ENCODE measurements at regions not wholly inside any gene's neighbourhood (a gene's known extent, or its start where the extent isn't known, plus 50 kb on each side); places are given as distances from the start of the nearest gene placed in this dataset.

GRCh38 chr14:84646786-84647500 is 883.0 kb upstream of the FLRT2 start:
- Histone ChIP-seq H3K27ac (ENCODE audit: low read depth, low read length) (no peak overlapping the region), H3K9me3 (ENCODE audit: control insufficient read depth in 1 of 2, low read length in 2 of 2) (peaks cover 2 to 5% of the 10 kb centered on the region in 2 donors), H3K27me3 (ENCODE audit: control insufficient read depth in 1 of 2, insufficient read depth in 2 of 2, low read length in 2 of 2) (no peaks in the 10 kb centered on the region), H3K36me3 (ENCODE audit: control insufficient read depth in 1 of 2, insufficient read depth in 2 of 2, low read length in 2 of 2) (no peaks in the 10 kb centered on the region), H3K4me3 (ENCODE audit: low read depth in 1 of 2, low read length in 2 of 2) (no peak overlapping the region), H3K4me1 (ENCODE audit: control insufficient read depth in 1 of 2, insufficient read depth in 2 of 2, low read length in 2 of 2) (no peaks in the 10 kb centered on the region), H3K9ac (ENCODE audit: low read depth in 1 of 2, low read length in 2 of 2) (no peak overlapping the region)

GRCh38 chr14:84655014-84655413 is 874.9 kb upstream of the FLRT2 start:
- H3K4me3 ChIP-seq (ENCODE audit: low read depth in 1 of 2, low read length in 2 of 2): no peak overlapping the region
- no peaks in the 10 kb centered on the region for H3K36me3 ChIP-seq (ENCODE audit: control insufficient read depth in 1 of 2, insufficient read depth in 2 of 2, low read length in 2 of 2)
- H3K9me3 ChIP-seq (ENCODE audit: control insufficient read depth in 1 of 2, low read length in 2 of 2): peaks cover 0 to 16% of the 10 kb centered on the region in 2 donors
- H3K4me1 ChIP-seq (ENCODE audit: control insufficient read depth in 1 of 2, insufficient read depth in 2 of 2, low read length in 2 of 2): no peaks in the 10 kb centered on the region
- no peak overlapping the region for H3K27ac ChIP-seq (ENCODE audit: low read depth, low read length)
- no peak overlapping the region for H3K9ac ChIP-seq (ENCODE audit: low read depth in 1 of 2, low read length in 2 of 2)
- no peaks in the 10 kb centered on the region for H3K27me3 ChIP-seq (ENCODE audit: control insufficient read depth in 1 of 2, insufficient read depth in 2 of 2, low read length in 2 of 2)

- Histone ChIP-seq H3K36me3 (ENCODE audit: control insufficient read depth in 1 of 2, insufficient read depth in 2 of 2, low read length in 2 of 2) (no peaks in the 10 kb centered on the region), H3K9me3 (ENCODE audit: control insufficient read depth in 1 of 2, low read length in 2 of 2) (peaks cover 0 to 21% of the 10 kb centered on the region in 2 donors), H3K27me3 (ENCODE audit: control insufficient read depth in 1 of 2, insufficient read depth in 2 of 2, low read length in 2 of 2) (no peaks in the 10 kb centered on the region), H3K4me1 (ENCODE audit: control insufficient read depth in 1 of 2, insufficient read depth in 2 of 2, low read length in 2 of 2) (no peaks in the 10 kb centered on the region), H3K27ac (ENCODE audit: low read depth, low read length) (no peak overlapping the region), H3K4me3 (ENCODE audit: low read depth in 1 of 2, low read length in 2 of 2) (no peak overlapping the region), H3K9ac (ENCODE audit: low read depth in 1 of 2, low read length in 2 of 2) (no peak overlapping the region)
These were observed 872.0 kb upstream of the FLRT2 start for GRCh38 chr14:84657911-84658310.

- H3K4me1 ChIP-seq (ENCODE audit: control insufficient read depth in 1 of 2, insufficient read depth in 2 of 2, low read length in 2 of 2): no peaks in the 10 kb centered on the region
These were observed 859.1 kb upstream of the FLRT2 start for GRCh38 chr14:84670796-84671195.

GRCh38 chr14:84671776-84672175 is 858.2 kb upstream of the FLRT2 start:
- Histone ChIP-seq H3K36me3 (ENCODE audit: control insufficient read depth in 1 of 2, insufficient read depth in 2 of 2, low read length in 2 of 2) (no peaks in the 10 kb centered on the region), H3K9me3 (ENCODE audit: control insufficient read depth in 1 of 2, low read length in 2 of 2) (peaks cover 0 to 9% of the 10 kb centered on the region in 2 donors), H3K4me3 (ENCODE audit: low read depth in 1 of 2, low read length in 2 of 2) (no peak overlapping the region), H3K27ac (ENCODE audit: low read depth, low read length) (no peak overlapping the region), H3K4me1 (ENCODE audit: control insufficient read depth in 1 of 2, insufficient read depth in 2 of 2, low read length in 2 of 2) (no peaks in the 10 kb centered on the region), H3K9ac (ENCODE audit: low read depth in 1 of 2, low read length in 2 of 2) (no peak overlapping the region), H3K27me3 (ENCODE audit: control insufficient read depth in 1 of 2, insufficient read depth in 2 of 2, low read length in 2 of 2) (no peaks in the 10 kb centered on the region)

More at GRCh38 chr14:84670796-84671195, 859.1 kb upstream of the FLRT2 start:
- Histone ChIP-seq H3K27ac (ENCODE audit: low read depth, low read length) (no peak overlapping the region), H3K9ac (ENCODE audit: low read depth in 1 of 2, low read length in 2 of 2) (no peak overlapping the region), H3K4me3 (ENCODE audit: low read depth in 1 of 2, low read length in 2 of 2) (no peak overlapping the region), H3K9me3 (ENCODE audit: control insufficient read depth in 1 of 2, low read length in 2 of 2) (peaks cover 4 to 9% of the 10 kb centered on the region in 2 donors), H3K27me3 (ENCODE audit: control insufficient read depth in 1 of 2, insufficient read depth in 2 of 2, low read length in 2 of 2) (no peaks in the 10 kb centered on the region), H3K36me3 (ENCODE audit: control insufficient read depth in 1 of 2, insufficient read depth in 2 of 2, low read length in 2 of 2) (no peaks in the 10 kb centered on the region)

GRCh38 chr14:84674636-84675035 is 855.3 kb upstream of the FLRT2 start:
- no peak overlapping the region for H3K27ac ChIP-seq (ENCODE audit: low read depth, low read length)
- H3K27me3 ChIP-seq (ENCODE audit: control insufficient read depth in 1 of 2, insufficient read depth in 2 of 2, low read length in 2 of 2): no peaks in the 10 kb centered on the region
- no peaks in the 10 kb centered on the region for H3K4me1 ChIP-seq (ENCODE audit: control insufficient read depth in 1 of 2, insufficient read depth in 2 of 2, low read length in 2 of 2)
- H3K9ac ChIP-seq (ENCODE audit: low read depth in 1 of 2, low read length in 2 of 2): no peak overlapping the region
- no peaks in the 10 kb centered on the region for H3K36me3 ChIP-seq (ENCODE audit: control insufficient read depth in 1 of 2, insufficient read depth in 2 of 2, low read length in 2 of 2)
- peaks cover 0 to 2% of the 10 kb centered on the region in 2 donors for H3K9me3 ChIP-seq (ENCODE audit: control insufficient read depth in 1 of 2, low read length in 2 of 2)
- H3K4me3 ChIP-seq (ENCODE audit: low read depth in 1 of 2, low read length in 2 of 2): no peak overlapping the region

GRCh38 chr14:84686550-84686949 is 843.4 kb upstream of the FLRT2 start:
- Histone ChIP-seq H3K27ac (ENCODE audit: low read depth, low read length) (no peak overlapping the region), H3K4me3 (ENCODE audit: low read depth in 1 of 2, low read length in 2 of 2) (no peak overlapping the region), H3K36me3 (ENCODE audit: control insufficient read depth in 1 of 2, insufficient read depth in 2 of 2, low read length in 2 of 2) (no peaks in the 10 kb centered on the region), H3K27me3 (ENCODE audit: control insufficient read depth in 1 of 2, insufficient read depth in 2 of 2, low read length in 2 of 2) (no peaks in the 10 kb centered on the region), H3K4me1 (ENCODE audit: control insufficient read depth in 1 of 2, insufficient read depth in 2 of 2, low read length in 2 of 2) (no peaks in the 10 kb centered on the region), H3K9me3 (ENCODE audit: control insufficient read depth in 1 of 2, low read length in 2 of 2) (no peaks in the 10 kb centered on the region), H3K9ac (ENCODE audit: low read depth in 1 of 2, low read length in 2 of 2) (no peak overlapping the region)

- H3K9me3 ChIP-seq (ENCODE audit: control insufficient read depth in 1 of 2, low read length in 2 of 2): no peaks in the 10 kb centered on the region
- no peak overlapping the region for H3K4me3 ChIP-seq (ENCODE audit: low read depth in 1 of 2, low read length in 2 of 2)
- H3K27ac ChIP-seq (ENCODE audit: low read depth, low read length): no peak overlapping the region
- H3K4me1 ChIP-seq (ENCODE audit: control insufficient read depth in 1 of 2, insufficient read depth in 2 of 2, low read length in 2 of 2): no peaks in the 10 kb centered on the region
- H3K36me3 ChIP-seq (ENCODE audit: control insufficient read depth in 1 of 2, insufficient read depth in 2 of 2, low read length in 2 of 2): no peaks in the 10 kb centered on the region
- H3K27me3 ChIP-seq (ENCODE audit: control insufficient read depth in 1 of 2, insufficient read depth in 2 of 2, low read length in 2 of 2): no peaks in the 10 kb centered on the region
- H3K9ac ChIP-seq (ENCODE audit: low read depth in 1 of 2, low read length in 2 of 2): no peak overlapping the region
These were observed 841.5 kb upstream of the FLRT2 start for GRCh38 chr14:84688297-84689025.

- no peak overlapping the region for H3K9ac ChIP-seq (ENCODE audit: low read depth in 1 of 2, low read length in 2 of 2)
- H3K9me3 ChIP-seq (ENCODE audit: control insufficient read depth in 1 of 2, low read length in 2 of 2): peaks cover 0 to 7% of the 10 kb centered on the region in 2 donors
- H3K27ac ChIP-seq (ENCODE audit: low read depth, low read length): no peak overlapping the region
- H3K36me3 ChIP-seq (ENCODE audit: control insufficient read depth in 1 of 2, insufficient read depth in 2 of 2, low read length in 2 of 2): no peaks in the 10 kb centered on the region
- H3K4me3 ChIP-seq (ENCODE audit: low read depth in 1 of 2, low read length in 2 of 2): no peak overlapping the region
- no peaks in the 10 kb centered on the region for H3K27me3 ChIP-seq (ENCODE audit: control insufficient read depth in 1 of 2, insufficient read depth in 2 of 2, low read length in 2 of 2)
- H3K4me1 ChIP-seq (ENCODE audit: control insufficient read depth in 1 of 2, insufficient read depth in 2 of 2, low read length in 2 of 2): no peaks in the 10 kb centered on the region
These were observed 835.8 kb upstream of the FLRT2 start for GRCh38 chr14:84694161-84694560.

- Histone ChIP-seq H3K36me3 (ENCODE audit: control insufficient read depth in 1 of 2, insufficient read depth in 2 of 2, low read length in 2 of 2) (no peaks in the 10 kb centered on the region), H3K27me3 (ENCODE audit: control insufficient read depth in 1 of 2, insufficient read depth in 2 of 2, low read length in 2 of 2) (no peaks in the 10 kb centered on the region), H3K4me3 (ENCODE audit: low read depth in 1 of 2, low read length in 2 of 2) (no peak overlapping the region), H3K9me3 (ENCODE audit: control insufficient read depth in 1 of 2, low read length in 2 of 2) (peaks cover 6 to 11% of the 10 kb centered on the region in 2 donors), H3K9ac (ENCODE audit: low read depth in 1 of 2, low read length in 2 of 2) (no peak overlapping the region), H3K4me1 (ENCODE audit: control insufficient read depth in 1 of 2, insufficient read depth in 2 of 2, low read length in 2 of 2) (no peaks in the 10 kb centered on the region), H3K27ac (ENCODE audit: low read depth, low read length) (no peak overlapping the region)
These were observed 825.3 kb upstream of the FLRT2 start for GRCh38 chr14:84704601-84705000.
